Chondrocyte (in vitro differentiated cells): ENCODE measurements at regions not wholly inside any gene's neighbourhood (a gene's known extent, or its start where the extent isn't known, plus 50 kb on each side); places are given as distances from the start of the nearest gene placed in this dataset.

Experiments
- DNase-seq: peaks from one replicate; pipeline ENCODE4 v3.0.0; 2021; ENCODE audit warnings: mixed read lengths, low spot score
- H3K27ac Mint-ChIP-seq: one replicate; pipeline ENCODE4 v1.8.0; 2021; ENCODE audit warnings: mild to moderate bottlenecking, moderate library complexity, mixed read lengths; ENCODE audit not compliant: unreplicated experiment
- H3K27me3 Mint-ChIP-seq: 2 replicates; pipeline ENCODE4 v1.8.0; 2021; ENCODE audit warnings: low read depth, mixed read lengths
- H3K36me3 Mint-ChIP-seq: 2 replicates; pipeline ENCODE4 v1.8.0; 2021; ENCODE audit warnings: low read depth, mixed read lengths
- H3K4me1 Mint-ChIP-seq: 2 replicates; pipeline ENCODE4 v1.8.0; 2021; ENCODE audit warnings: low read depth, mild to moderate bottlenecking, mixed read lengths
- H3K4me3 Mint-ChIP-seq: one replicate; pipeline ENCODE4 v1.8.0; 2021; ENCODE audit warnings: mild to moderate bottlenecking, moderate library complexity, mixed read lengths; ENCODE audit not compliant: unreplicated experiment
- H3K9me3 Mint-ChIP-seq: 2 replicates; pipeline ENCODE4 v1.8.0; 2021; ENCODE audit warnings: low read depth, mixed read lengths
- TF ChIP-seq, protein P1 (sequence below): fragments of 200-600 bp; sonication (generic); IDR thresholded peaks from 2 replicates; pipeline ENCODE4 v1.5.0; 2021; ENCODE audit warnings: antibody characterized with exemption, mild to moderate bottlenecking, moderate library complexity

DNA sequence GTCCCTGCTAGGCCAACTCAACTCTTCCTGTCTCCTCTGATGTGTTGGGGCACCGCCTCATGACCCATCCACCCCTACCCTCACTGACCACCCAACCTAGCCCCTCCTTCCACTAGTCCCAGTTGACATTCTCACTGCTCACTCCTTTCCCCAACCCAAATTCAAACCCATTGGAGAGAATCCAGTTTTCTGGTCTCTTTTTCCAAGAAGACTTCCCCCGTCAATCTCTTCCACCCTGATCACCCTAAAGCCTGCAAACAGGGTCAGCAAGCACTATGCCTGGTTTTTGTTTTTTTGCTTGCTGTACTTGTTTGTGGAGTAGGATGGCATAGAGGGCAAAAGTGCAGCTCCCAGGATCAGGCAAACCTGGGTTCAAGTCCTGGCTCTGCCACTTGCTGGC is 176.6 kb upstream of the PPP2R3A start:
- TF ChIP-seq, protein P1, sequence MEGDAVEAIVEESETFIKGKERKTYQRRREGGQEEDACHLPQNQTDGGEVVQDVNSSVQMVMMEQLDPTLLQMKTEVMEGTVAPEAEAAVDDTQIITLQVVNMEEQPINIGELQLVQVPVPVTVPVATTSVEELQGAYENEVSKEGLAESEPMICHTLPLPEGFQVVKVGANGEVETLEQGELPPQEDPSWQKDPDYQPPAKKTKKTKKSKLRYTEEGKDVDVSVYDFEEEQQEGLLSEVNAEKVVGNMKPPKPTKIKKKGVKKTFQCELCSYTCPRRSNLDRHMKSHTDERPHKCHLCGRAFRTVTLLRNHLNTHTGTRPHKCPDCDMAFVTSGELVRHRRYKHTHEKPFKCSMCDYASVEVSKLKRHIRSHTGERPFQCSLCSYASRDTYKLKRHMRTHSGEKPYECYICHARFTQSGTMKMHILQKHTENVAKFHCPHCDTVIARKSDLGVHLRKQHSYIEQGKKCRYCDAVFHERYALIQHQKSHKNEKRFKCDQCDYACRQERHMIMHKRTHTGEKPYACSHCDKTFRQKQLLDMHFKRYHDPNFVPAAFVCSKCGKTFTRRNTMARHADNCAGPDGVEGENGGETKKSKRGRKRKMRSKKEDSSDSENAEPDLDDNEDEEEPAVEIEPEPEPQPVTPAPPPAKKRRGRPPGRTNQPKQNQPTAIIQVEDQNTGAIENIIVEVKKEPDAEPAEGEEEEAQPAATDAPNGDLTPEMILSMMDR: no peak
- DNase-seq: no peak
- Mint-ChIP-seq H3K27ac (no peak overlapping the region), H3K4me3 (no peak overlapping the region), H3K36me3 (no peaks in the 10 kb centered on the region), H3K9me3 (no peaks in the 10 kb centered on the region), H3K27me3 (peaks cover 4% of the 10 kb centered on the region), H3K4me1 (no peaks in the 10 kb centered on the region)

DNA sequence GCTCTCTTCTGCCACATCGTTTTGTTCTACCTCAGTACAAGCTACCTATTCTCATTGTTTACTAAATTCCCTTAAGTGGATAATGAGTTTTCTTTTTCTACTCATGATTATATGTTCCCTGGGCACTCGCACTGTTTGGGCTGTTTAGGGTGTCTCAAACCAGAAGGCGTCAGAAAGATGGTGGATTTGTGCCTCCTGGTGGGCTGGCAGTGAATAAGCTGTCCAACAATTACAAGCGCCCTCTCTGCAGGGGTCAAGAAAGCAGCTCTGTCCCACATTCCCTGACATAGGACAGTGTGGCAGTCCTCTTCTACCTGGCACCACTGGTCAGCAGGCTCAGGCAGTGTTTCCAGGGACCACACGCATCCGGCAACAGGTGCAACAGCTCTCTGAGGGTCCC is 173.4 kb upstream of the PPP2R3A start:
- Mint-ChIP-seq H3K36me3 (no peaks in the 10 kb centered on the region), H3K27me3 (peaks cover 4% of the 10 kb centered on the region), H3K27ac (no peak overlapping the region), H3K4me1 (no peaks in the 10 kb centered on the region), H3K4me3 (no peak overlapping the region), H3K9me3 (no peaks in the 10 kb centered on the region)
- DNase-seq: no peak
- TF ChIP-seq, protein P1: peak; percentile 13

DNA sequence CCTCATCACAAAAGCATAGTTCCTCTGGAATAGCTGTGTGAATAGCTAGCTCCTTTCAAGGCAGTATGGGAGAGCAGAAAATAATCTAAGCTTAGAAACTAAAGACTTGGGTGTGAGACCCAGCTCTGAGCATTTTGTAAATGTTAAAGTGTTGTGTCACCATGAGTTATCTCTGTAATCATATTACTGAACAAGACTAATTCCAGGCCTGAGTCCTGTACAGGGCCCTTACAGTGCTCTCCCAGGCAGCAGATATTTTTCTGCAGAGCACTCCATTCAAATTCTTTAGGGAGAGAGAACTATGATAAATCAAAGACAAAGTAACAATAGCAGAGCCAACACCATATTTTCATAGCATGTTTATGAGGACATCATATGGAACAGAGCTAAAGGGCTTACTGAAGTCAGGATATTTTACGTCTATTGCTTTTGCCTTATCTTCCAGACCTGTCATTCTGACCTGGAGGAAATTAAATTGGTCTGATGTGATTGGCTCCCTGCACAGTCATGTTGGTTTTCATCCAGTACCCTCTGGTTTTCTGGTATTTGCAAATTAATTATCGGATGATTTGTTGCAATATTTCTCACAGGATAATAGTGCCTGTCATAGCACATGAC is 172.6 kb upstream of the PPP2R3A start:
- DNase-seq: no peak
- TF ChIP-seq, protein P1: no peak
- H3K36me3 Mint-ChIP-seq: no peaks in the 10 kb centered on the region
- H3K9me3 Mint-ChIP-seq: no peaks in the 10 kb centered on the region
- H3K27me3 Mint-ChIP-seq: peaks cover 4% of the 10 kb centered on the region
- no peak overlapping the region for H3K4me3 Mint-ChIP-seq
- H3K4me1 Mint-ChIP-seq: no peaks in the 10 kb centered on the region
- H3K27ac Mint-ChIP-seq: no peak overlapping the region

DNA sequence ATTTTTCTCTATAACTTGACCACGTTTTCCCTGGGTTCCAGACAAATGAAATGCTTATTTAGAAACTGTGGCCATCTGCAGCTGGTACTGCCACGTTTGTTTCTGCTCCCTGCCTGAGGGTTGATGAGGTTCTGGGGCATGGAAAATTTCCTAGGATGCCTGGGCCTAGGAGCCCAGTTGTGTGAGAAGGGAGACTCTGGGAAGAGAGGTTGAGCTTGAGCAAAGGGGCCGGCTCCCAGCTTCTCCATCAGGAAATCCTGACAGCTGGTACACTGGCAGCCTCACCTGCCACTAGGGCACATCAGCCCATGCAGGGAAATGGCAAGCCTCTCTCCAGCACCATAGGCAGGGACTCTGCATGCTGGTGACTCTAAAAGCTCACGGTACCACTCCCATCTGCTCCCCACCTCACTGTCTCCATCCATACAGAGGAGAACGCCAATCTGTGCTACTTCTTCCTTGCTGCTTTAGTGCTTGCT is 165.4 kb upstream of the PPP2R3A start:
- H3K27ac Mint-ChIP-seq: no peak overlapping the region
- H3K36me3 Mint-ChIP-seq: no peaks in the 10 kb centered on the region
- no peaks in the 10 kb centered on the region for H3K9me3 Mint-ChIP-seq
- no peak overlapping the region for H3K4me3 Mint-ChIP-seq
- no peaks in the 10 kb centered on the region for H3K4me1 Mint-ChIP-seq
- TF ChIP-seq, protein P1: no peak
- H3K27me3 Mint-ChIP-seq: no peaks in the 10 kb centered on the region
- no peak for DNase-seq

DNA sequence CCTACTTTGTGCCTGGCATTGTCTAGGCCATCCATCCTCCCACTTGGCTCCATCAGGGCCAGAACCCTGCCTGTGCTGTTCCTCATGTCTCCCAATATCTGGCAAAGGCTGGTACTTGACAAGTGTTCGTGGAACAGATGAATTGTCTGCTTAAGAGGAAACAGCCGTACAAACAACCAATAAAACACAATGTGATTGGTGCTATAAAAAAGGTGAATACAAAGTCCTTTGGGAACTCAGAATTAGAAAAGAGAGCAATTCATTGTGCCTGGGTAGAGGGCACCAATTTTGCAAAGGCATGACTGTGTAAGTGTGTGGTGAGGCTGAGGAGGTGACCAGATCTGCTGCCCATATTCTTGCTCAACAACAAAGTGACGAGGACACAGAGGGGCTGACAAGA is 164.5 kb upstream of the PPP2R3A start:
- no peaks in the 10 kb centered on the region for H3K36me3 Mint-ChIP-seq

More for the DNA sequence above, 164.5 kb upstream of the PPP2R3A start:
- Mint-ChIP-seq H3K4me1 (no peaks in the 10 kb centered on the region), H3K4me3 (no peak overlapping the region), H3K9me3 (no peaks in the 10 kb centered on the region), H3K27me3 (peaks cover 1% of the 10 kb centered on the region), H3K27ac (no peak overlapping the region)
- TF ChIP-seq, protein P1: no peak
- no peak for DNase-seq
